DND-41 (cell line): ENCODE measurements at regions not wholly inside any gene's neighbourhood (a gene's known extent, or its start where the extent isn't known, plus 50 kb on each side); places are given as distances from the start of the nearest gene placed in this dataset.

ENCODE experiments used
- EZH2 ChIP-seq: IDR thresholded peaks from 3 replicates; pipeline ENCODE4 v1.6.1; 2012; ENCODE audit warnings: borderline replicate concordance, low read depth, mild to moderate bottlenecking, moderate library complexity, low read length, inconsistent platforms; ENCODE audit not compliant: severe bottlenecking
- TF ChIP-seq, protein P1 (sequence below): IDR thresholded peaks from 2 replicates; pipeline ENCODE4 v1.5.1; 2012; ENCODE audit warnings: borderline replicate concordance, low read length, moderate library complexity, mild to moderate bottlenecking; ENCODE audit not compliant: poor library complexity, severe bottlenecking; ENCODE audit errors: extremely low read depth

- TF ChIP-seq, protein P1, sequence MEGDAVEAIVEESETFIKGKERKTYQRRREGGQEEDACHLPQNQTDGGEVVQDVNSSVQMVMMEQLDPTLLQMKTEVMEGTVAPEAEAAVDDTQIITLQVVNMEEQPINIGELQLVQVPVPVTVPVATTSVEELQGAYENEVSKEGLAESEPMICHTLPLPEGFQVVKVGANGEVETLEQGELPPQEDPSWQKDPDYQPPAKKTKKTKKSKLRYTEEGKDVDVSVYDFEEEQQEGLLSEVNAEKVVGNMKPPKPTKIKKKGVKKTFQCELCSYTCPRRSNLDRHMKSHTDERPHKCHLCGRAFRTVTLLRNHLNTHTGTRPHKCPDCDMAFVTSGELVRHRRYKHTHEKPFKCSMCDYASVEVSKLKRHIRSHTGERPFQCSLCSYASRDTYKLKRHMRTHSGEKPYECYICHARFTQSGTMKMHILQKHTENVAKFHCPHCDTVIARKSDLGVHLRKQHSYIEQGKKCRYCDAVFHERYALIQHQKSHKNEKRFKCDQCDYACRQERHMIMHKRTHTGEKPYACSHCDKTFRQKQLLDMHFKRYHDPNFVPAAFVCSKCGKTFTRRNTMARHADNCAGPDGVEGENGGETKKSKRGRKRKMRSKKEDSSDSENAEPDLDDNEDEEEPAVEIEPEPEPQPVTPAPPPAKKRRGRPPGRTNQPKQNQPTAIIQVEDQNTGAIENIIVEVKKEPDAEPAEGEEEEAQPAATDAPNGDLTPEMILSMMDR, result no peak
- TF ChIP-seq EZH2, result no peak
These were observed 70.6 kb downstream of the RSL24D1 start for GRCh38 chr15:55126111-55126510.
